ENCODE measurements at regions not wholly inside any gene's neighbourhood (a gene's known extent, or its start where the extent isn't known, plus 50 kb on each side); places are given as distances from the start of the nearest gene placed in this dataset.

DNA sequence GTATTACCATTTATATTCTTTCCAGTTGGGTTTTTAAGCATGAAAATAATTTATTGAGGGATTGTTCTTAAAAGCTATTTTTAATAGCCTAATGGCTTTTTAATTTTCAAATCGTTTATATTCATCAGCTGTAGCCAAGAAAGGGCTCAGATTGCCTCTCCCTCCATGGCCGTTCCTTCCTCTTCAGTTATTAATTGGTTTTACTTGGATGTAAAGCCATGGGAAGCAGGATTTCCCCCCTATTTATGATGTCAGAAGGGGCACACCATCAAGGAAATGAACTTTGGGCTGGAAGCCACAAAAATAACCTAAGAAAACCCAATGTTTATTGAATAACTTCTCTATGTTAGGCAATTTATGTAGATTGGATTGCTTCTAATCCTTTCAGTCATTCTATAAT is 656.3 kb downstream of the TYW1 start:
- TF ChIP-seq, protein P1, sequence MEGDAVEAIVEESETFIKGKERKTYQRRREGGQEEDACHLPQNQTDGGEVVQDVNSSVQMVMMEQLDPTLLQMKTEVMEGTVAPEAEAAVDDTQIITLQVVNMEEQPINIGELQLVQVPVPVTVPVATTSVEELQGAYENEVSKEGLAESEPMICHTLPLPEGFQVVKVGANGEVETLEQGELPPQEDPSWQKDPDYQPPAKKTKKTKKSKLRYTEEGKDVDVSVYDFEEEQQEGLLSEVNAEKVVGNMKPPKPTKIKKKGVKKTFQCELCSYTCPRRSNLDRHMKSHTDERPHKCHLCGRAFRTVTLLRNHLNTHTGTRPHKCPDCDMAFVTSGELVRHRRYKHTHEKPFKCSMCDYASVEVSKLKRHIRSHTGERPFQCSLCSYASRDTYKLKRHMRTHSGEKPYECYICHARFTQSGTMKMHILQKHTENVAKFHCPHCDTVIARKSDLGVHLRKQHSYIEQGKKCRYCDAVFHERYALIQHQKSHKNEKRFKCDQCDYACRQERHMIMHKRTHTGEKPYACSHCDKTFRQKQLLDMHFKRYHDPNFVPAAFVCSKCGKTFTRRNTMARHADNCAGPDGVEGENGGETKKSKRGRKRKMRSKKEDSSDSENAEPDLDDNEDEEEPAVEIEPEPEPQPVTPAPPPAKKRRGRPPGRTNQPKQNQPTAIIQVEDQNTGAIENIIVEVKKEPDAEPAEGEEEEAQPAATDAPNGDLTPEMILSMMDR (conservative IDR thresholded peaks at IDR 0.05; ENCODE audit: low read depth, low read length), result no peak
- TF ChIP-seq EZH2 (IDR thresholded peaks at IDR 0.05; ENCODE audit: borderline replicate concordance, low read depth, low read length, poor library complexity, severe bottlenecking), result no peak

Data from A673 (cell line).